ENCODE measurements at regions not wholly inside any gene's neighbourhood (a gene's known extent, or its start where the extent isn't known, plus 50 kb on each side); places are given as distances from the start of the nearest gene placed in this dataset.
"Not testable (repeated sequence)": the region's sequence is repeated elsewhere in the genome, so short reads cannot be mapped to it uniquely, and the experiment has no call there.

DNA sequence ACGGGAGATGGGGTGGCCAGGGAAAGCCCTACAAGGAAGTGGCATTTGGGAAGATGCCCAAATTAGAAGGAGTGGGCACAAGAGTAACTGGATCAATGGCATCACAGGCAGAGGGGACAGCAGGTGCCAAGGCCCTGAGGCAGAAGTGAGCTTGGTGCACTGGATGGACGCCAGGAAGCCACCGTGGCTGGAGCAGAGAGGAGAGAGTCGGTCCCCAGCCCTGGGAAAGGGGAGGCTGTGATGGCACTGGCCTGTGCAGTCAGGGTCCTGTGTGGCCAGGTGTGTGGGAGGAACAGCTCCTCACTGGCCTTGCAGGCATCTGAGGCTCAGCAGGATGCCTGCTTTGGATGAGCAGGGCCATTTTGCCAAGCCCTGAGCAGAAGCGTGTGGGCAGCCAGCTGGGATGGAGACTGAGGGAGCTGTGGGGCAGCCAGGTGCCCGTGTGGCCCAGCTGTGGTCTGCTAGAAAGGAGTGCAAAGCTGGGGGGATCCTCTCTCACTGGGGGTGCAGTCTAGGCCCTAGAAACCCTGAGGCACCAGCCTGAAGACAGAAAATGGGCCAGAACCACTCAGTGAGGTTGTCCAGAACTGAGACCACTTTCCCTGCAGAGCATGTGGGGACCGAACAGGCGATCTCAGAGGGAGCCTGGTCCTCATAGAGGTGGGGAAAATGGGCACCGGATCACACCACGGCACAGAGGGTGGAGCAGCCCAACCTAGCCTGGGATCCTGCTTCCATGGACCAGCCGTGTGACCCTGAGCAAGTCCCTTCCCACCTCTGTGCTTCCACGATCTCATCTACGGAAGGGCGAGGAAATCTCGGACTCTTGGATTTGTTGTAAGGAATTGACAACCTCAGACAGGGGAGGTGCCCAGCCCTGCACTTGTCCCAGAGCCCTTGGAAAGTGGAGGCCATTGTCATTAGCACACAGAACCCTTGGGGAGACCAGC is 78.6 kb upstream of the RTL6 start:
- DNase-seq (ENCODE audit: low read depth): no peak

DNA sequence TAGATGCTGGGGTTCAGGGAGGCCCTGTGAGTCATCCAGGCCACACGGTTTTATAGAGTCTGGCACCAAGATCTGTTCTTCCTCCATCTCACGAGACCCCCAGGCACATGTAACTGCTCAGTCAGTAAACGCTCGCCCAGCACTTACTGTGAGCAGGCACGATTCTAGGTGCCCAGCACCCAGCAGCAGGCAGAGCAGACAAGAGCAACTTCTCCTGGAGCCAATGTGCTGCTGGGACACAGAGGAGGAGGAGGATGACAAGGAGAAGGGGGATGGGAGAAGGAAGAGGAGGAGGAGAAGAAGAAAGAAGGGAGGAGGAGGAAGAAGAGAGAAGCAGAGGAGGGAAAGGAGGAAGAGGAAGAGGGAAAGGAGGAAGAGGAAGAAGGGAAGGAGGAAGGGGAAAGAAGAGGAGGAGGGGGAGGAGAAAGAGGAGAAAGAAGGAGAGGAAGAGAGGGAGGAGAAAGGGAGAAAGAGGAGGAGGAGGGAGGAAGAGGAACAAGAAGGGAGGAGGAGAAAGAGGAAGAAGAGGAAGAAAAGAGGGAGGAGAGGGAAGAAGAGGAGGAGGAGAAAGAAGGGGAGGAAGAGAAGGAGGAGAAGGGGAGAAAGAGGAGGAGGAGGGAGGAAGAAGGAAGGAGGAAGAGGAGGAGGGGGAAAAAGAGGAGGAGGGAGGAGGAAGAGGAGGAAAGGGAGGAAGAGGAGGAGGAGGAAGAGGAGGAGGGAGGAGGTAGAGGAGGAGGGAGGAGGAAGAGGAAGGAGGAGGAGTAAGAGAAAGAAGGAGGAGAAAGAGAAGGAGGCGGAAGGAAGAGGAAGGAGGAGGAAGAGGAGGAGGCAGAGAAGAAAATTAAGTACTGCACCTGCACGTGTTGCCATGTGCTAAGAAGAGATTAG is 77.6 kb upstream of the RTL6 start:
- DNase-seq (ENCODE audit: low read depth): no peak

DNA sequence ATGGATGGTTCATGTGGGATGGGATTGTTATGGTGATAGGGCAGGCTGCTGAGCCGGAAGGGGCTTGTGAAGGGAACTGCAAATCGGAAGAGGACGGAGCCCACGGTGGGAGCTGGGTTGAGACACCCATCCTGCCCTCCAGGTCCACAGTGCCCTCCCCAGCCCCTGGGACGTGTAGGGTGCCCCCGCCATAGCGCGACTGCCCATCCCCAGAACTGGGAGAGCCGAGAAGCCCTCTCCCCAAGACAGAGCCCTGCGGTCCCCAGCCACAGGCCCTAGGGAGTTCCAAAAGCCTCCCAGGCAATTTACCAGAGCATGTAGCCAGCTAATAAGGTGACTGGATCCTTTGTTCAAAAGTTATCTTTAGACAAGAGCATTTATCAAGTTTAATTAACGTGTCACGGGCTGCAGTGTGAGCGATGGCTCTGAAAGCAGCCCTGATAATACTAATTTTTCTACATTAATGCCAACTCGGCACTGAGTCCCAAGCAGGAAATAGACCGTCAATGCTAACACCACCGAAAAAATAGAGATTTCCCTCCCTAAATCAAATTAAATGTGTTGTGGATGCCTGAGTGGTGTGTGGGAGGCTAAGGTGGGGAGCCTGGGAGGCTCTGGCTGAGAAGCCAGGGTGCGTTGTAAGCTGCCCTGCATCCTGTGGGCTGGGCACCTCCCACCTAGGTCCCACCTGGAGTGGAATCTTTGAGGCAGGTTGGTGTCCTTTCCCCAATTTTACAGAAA is 76.8 kb upstream of the RTL6 start:
- no peak for DNase-seq (ENCODE audit: low read depth)

DNA sequence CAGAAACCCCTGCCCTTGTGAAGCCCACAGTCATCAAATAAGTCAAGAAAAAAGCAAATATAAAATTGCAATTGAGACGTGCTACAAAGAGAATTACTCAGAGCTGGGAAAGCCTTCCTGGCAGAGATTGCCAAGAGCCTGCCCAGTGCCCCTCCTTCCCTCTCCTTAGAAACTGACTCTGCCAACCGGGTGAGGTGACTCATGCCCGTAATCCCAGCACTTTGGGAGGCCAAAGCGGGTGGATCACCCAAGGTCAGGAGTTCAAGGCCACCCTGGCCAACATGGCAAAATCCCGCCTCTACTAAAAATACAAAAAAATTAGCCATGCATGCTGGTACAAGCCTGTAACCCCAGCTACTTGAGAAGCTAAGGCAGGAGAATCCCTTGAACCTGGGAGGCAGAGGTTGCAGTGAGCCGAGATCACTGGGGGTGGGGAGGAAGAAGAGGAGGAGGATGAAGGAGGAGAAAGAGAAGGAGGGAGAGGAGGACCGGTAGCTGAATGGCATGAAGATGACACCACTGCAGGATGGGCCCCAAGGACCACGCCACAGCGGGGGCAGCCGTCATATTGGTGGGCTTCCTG is 76.1 kb upstream of the RTL6 start:
- no peak for DNase-seq (ENCODE audit: low read depth)

DNA sequence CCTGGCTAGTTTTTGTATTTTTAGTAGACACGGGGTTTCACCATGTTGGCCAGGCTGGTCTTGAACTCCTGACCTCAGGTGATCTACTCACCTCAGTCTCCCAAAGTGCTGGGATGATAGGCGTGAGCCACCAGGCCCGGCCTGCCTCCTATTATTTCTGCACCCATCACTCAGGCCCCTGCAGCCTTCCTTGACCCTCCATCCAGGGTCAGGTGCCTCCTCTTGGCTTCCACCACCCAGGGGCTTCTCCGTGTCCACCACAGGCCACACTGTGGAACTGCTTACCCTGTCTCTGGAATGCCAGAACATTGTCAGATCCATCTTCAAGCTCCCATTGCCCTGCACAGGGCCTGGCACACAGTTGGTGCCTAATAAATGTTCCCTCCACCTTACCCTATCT is 75.4 kb upstream of the RTL6 start:
- no peak for DNase-seq (ENCODE audit: low read depth)

DNA sequence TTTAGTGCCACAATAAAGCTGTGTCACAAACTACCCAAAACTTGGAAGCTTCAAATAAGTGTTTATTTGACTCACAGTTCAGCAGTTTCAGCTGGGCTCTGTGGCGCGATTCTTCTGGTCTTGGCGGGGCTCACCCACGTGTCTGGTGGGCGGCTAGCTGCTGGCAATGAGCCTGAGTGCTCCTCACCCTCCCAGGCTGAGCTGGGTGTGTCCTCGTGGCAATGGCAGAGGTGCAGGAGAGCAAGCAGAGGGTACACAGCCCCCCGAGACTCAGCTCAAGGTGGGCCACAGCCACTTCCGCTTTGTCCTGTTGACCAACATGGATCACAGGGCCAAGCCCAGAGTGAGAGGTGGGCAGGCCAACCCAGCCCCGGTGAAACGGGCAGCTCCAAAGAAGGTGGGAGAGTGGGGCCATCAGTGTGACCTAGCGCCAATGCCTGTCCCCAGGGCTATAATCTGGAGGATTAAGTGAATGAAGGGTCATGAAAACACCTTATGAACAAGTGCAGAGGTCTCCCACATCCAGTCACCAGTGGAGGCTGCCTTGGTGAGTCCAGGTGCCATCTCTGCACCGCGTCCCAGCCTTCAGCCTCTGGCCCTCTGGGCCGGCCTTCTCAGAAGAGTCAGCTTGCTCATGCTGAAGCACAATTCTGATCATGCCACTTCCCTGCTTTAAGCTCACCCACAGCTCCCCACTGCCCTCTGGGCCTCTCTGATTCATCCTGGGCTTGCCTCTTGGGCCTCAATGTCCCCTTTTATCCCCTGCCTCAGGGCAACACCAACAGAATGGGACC is 74.6 kb upstream of the RTL6 start:
- DNase-seq (ENCODE audit: low read depth): no peak

DNA sequence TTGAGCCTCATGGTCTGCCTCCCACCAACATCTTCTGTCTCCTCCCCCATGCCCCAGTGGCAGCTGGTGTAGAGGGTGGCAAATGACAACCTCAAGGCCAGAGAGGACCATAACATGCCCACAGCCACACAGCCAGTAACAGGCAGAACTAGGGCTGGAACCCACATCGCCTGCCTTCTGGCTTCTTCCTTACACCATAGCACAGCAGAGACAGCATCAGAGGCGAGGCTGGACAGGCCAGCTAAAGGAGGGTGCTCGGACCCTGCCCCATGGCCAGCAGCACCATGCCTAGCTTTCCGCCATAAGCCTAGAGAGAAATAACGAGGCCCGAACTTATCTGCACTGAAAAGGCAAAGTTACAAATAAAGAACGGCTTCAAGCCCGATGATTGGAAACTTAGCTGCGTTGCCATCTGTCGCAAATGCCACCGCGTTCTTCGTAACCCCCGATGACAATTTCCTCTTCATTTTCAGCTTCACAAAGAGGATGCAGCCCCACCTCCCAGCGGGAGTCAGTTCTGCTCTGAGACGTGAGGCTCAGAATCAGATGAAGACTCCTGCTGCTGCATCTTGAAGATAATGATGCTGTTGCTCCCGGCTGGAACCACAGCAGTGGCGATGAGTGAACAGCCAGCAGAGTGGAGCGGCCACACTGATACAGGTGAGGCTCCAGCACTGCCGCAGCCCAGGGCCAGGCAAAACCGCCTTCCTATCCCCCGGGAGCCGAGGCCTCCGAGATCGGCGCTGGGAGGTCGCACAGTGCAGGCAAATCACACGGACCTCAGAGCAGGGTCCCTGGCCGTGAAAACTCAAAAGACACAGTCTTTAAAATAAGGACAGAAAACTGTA is 73.8 kb upstream of the RTL6 start:
- no peak for DNase-seq (ENCODE audit: low read depth)

DNA sequence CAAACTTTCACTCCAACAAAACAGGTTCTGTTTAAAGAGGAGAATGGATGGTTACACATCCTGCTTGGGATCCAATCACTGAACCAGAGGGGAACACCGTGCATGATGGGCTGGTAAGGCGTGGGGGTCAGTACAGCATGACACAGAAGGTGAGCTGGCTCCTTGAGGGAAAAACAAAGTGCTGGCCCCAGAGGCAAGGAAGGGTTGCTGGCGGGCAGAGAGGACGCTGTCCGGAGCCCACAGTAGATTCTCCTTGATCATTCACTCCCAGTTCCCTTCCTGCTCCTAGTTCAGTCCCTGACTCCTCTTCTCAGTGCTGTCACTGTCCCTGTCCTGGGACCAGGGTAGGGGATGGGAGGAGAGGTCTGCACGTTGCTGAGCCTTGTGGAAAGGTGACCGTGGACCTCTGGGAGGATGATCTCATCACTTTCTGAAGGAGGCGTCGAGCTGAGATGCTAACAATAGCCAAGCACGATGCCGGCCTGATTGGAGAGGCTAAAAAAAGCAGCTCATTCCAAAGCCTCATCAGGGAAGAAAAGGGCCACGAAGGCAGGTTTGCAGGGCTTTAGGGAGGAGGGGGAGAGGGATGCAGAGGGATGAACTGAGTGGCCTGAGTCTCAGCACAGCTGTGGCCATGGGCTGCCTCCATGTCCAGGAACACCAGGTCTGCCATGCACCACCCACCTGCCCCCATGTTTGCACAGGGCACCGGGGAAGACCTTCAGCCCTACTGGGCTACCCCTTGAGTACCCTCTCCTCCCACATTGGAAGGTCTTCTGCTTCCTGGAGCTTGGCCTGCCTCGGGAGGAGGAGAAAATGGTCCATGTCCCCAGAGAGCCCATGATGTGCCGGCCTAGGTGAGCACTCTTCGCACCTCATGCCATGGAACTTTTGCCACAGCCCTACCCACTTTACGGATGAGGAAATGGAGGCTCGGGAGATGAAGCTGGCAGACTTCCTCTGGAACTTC is 72.7 kb upstream of the RTL6 start:
- no peak for DNase-seq (ENCODE audit: low read depth)

DNA sequence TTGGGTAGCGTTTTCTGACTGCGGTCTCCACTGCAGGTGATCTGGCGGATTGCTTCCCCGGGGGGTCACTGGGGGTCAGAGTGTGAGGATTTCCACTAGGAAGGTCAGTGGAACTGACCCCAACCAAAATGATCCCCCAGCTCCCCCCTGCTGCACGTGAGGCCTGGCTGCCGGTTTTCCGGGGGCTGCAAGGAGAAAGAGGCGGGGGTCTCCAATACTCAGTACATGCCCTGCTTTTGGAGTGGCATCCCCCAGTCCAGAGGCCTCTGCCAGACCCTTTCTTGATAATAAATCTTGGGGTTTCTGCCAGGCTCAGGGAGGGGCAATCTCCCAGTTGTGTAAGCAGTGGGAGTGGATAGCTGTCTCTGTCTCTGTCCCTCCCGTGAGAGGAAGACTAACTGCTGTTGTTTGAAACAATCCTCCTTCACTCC is 71.5 kb upstream of the RTL6 start:
- no peak for DNase-seq (ENCODE audit: low read depth)

DNA sequence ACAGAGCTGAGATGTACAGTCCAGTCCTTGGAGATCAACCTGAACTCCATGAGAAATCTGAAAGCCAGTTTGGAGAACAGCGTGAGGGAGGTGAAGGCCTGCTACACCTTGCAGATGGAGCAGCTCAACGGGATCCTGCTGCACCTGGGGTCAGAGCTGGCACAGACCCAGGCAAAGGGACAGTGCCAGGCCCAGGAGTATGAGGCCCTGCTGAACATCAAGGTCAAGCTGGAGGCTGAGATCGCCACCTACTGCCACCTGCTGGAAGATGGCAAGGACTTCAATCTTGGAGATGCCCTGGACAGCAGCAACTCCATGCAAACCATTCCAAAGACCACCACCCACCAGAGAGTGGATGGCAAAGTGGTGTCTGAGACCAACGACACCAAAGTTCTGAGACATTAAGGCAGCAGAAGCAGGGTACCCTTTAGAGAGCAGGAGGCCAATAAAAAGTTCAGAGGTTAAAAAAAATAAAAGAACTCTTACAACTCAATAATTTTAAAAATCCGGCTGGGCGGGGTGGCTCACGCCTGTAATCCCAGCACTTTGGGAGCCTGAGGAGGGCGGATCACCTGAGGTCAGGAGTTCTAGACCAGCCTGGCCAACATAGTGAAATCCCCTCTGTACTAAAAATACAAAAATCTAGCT is 69.9 kb upstream of the RTL6 start:
- no peak for DNase-seq (ENCODE audit: low read depth)

DNA sequence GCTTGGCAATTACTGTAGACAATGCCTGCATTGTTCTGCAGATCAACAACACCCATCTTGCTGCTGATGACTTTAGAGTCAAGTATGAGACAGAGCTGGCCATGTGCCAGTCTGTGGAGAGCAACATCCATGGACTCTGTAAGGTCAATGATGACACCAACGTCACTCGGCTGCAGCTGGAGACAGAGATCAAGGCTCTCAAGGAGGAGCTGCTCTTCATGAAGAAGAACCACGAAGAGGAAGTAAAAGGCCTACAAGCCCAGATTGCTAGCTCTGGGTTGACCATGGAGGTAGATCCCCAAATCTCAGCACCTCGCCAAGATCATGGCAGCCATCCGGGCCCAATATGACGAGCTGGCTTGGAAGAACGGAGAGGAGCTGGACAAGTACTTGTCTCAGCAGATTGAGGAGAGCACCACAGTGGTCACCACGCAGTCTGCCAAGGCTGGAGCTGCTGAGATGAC is 69.4 kb upstream of the RTL6 start:
- not testable (repeated sequence) for DNase-seq (ENCODE audit: low read depth)

DNA sequence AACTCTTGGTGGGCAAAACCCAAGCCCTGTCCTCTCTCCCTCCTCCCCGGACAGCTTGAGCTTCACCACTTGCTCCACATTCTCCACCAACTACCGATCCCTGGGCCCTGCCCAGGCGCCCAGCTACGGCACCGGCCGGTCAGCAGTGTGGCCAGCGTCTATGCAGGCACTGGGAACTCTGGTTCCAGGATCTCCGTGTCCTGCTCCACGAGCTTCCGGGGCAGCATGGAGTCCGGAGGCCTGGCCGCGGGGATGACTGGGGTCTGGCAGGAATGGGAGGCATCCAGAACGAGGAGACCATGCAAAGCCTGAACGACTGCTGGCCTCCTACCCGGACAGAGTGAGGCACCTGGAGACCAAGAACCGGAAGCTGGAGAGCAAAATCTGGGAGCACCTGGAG is 68.9 kb upstream of the RTL6 start:
- DNase-seq (ENCODE audit: low read depth): no peak

DNA sequence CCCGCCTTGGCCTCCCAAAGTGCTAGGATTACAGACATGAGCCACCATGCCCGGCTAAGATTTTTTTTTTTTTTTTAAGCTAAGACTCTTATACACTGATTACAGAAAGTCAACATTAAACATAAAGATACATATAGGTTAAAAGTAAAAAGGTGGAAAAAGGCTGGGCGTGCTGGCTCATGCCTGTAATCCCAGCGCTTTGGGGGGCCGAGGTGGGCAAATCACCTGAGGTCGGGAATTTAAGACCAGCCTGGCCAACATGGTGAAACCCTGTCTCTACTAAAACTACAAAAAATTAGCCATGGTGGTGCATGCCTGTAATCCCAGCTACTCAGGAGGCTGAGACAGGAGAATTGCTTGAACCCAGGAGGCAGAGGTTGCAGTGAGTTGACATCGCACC is 64.6 kb upstream of the RTL6 start:
- DNase-seq (ENCODE audit: low read depth): not testable (repeated sequence)

DNA sequence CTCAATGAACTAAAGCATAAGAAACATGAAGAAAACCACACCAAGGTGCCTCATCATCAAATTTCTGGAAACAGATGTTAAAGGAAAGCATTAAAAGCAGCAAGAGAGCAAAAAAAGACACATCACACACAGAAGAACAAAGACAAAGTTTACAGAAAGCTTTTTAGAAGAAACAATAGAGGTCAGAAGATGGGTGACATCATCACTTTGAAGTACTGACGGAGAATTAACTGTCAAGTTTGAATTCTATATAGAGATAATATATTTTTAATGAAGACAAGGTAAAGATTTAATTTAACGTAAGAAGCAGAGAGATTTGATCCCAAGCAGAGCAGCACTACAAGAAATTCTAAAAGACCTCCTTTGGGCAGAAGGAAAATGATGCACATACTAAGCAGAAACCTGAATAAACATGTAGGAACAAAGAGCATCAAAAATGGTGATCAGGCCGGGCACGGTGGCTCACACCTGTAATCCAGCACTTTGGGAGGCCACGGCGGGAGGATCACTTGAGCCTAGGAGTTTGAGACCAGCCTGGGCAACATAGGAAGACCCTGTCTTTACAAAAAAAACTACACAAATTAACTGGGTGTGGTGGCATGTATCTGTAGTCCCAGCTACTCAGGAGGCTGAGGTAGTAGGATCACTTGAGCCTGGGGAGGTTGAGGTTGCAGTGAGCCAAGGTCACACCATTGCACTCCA is 63.3 kb upstream of the RTL6 start:
- no peak for DNase-seq (ENCODE audit: low read depth)

DNA sequence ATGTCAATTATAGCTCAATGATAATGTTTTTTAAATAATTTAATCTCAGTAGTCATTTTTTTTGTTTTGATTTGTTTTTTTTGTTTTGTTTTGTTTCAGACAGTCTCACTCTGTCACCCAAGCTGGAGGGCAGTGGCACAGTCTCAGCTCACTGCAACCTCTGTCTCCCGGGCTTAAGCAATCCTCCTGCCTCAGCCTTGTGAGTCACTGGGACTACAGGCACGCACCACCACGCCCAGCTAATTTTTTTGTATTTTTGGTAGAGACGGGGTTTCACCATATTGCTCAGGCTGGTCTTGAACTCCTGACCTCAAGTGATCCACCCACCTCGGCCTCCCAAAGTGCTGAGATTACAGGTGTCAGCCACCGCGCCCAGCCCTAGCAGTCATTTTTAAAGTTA is 60.6 kb upstream of the RTL6 start:
- not testable (repeated sequence) for DNase-seq (ENCODE audit: low read depth)

DNA sequence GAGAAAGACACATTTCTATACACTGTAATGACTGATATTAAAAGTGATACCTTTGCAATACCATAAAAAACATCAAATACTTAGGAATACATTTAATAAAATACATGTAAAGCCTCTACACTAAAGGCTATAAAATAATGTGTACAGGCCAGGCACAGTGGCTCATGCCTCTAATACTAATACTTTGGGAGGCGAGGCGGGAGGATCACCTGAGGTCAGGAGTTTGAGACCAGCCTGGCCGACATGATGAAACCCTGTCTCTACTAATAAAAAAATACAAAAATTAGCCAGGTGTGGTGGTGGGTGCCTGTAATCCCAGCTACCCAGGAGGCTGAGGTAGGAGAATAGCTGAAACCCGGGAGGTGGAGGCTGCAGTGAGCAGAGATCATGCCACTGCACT is 59.8 kb upstream of the RTL6 start:
- DNase-seq (ENCODE audit: low read depth): not testable (repeated sequence)

DNA sequence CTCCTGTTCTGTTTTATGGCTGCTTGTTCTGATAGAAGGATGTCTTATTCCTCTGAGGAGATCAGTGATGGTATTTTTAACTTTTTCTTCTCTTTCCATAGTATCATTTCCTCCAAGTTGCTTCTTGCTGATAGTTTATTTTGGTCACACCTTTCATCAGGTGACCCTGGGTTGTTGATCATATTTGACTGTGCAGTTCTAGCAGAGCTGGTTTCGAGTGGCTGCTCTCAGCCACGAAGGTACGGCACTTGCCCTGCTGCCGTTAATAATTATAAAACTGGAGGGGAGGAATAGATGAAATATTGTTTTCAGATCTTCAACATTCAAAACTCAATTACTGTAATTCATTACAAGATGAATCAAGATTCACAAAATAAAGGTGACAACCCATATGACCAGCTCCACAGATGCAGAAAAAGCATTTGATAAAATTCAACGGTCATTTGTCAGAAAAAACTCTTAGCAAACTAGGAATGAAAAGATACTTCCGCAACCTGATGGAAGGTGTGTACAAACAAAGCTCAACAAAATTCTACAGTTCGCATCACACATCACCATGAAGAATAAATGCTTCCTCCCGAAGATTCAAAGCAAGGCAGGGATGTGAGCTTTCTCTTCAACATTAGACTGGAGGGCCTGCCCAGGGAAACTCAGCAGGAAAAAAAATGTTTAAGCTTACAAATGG is 59.2 kb upstream of the RTL6 start:
- no peak for DNase-seq (ENCODE audit: low read depth)
